OCI-LY1 (cell line): ENCODE measurements at regions not wholly inside any gene's neighbourhood (a gene's known extent, or its start where the extent isn't known, plus 50 kb on each side); places are given as distances from the start of the nearest gene placed in this dataset.

ENCODE experiments used
- CTCF ChIP-seq: fragments of 200-600 bp; sonication (generic), shearing (Covaris generic); IDR thresholded peaks from 2 replicates; pipeline ENCODE4 v1.5.1; 2017; ENCODE audit warnings: mild to moderate bottlenecking, antibody characterized with exemption, low read length, moderate library complexity, mixed read lengths
- EZH2 ChIP-seq: fragments of 200-600 bp; sonication (generic), shearing (Covaris generic); IDR thresholded peaks from 2 replicates; pipeline ENCODE4 v1.8.0; 2017; ENCODE audit warnings: borderline replicate concordance, mixed run types, mild to moderate bottlenecking, antibody characterized with exemption, low read length, moderate library complexity, mixed read lengths

GRCh38 chr7:89989454-89989853, 164.8 kb upstream of the STEAP1 start:
- TF ChIP-seq CTCF, result no peak
- TF ChIP-seq EZH2, result no peak
